Sciatic nerve (tissue), 2 donors: ENCODE measurements at regions not wholly inside any gene's neighbourhood (a gene's known extent, or its start where the extent isn't known, plus 50 kb on each side); places are given as distances from the start of the nearest gene placed in this dataset.

ENCODE experiments used
- ATAC-seq: fragments of 200-7000 bp; cut with Tn5 transposase; one replicate; pipeline ENCODE4 v1.9.1; 2020; ENCODE audit warnings: mild to moderate bottlenecking, moderate library complexity
- DNase-seq: peaks from one replicate; pipeline ENCODE4 v3.0.0-alpha.2; 2020; ENCODE audit warnings: low spot score
- intact Hi-C: fragments of 100-400 bp; cut with DNase I; formaldehyde crosslinking; loops from one replicate; pipeline ENCODE4 v1.14.2; 2022
- donor health status: DM: no; HTN: no; CAD: no.
- donor health status: DM: no; HTN: no; CAD: no.

DNA sequence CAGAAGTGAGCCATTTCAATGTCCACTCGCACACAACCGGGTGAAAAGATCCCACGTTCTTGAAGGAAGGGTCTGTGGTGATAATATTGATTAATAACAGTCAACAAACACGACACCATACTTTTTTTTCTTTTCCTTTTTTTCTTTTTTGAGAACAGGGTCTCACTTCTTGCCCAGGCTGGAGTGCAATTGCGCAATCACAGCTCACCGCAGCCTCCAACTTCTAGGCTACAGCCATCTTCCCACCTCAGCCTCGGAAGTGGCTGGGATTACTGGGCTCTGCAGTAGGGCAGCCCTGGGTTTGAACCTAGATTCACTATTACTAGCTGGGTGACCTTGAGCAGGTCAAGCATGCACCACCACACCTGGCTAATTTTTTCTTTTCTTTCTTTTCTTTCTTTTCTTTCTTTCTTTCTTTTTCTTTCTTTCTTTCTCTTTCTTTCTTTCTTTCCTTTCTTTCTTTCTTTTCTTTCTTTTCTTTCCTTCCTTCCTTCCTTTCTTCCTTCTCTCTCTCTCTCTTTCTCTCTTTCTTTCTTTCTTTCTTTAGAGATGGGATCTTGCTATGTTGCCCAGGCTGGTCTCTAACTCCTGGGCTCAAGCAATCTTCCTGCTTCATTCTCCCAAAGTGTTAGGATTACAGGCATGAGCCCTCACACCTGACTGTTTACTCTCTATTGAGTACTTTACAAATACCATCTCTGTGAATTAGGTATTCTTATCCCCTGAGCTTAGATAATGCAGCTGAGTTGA is 123.9 kb downstream of the SNX5 start:
- intact Hi-C loops: no loop called here
- DNase-seq: no peak
- ATAC-seq: no peak

GRCh38 chr20:17844133-17844429 is 124.5 kb downstream of the SNX5 start:
- no peak for DNase-seq
- intact Hi-C loops: no loop called here
- ATAC-seq: no peak

DNA sequence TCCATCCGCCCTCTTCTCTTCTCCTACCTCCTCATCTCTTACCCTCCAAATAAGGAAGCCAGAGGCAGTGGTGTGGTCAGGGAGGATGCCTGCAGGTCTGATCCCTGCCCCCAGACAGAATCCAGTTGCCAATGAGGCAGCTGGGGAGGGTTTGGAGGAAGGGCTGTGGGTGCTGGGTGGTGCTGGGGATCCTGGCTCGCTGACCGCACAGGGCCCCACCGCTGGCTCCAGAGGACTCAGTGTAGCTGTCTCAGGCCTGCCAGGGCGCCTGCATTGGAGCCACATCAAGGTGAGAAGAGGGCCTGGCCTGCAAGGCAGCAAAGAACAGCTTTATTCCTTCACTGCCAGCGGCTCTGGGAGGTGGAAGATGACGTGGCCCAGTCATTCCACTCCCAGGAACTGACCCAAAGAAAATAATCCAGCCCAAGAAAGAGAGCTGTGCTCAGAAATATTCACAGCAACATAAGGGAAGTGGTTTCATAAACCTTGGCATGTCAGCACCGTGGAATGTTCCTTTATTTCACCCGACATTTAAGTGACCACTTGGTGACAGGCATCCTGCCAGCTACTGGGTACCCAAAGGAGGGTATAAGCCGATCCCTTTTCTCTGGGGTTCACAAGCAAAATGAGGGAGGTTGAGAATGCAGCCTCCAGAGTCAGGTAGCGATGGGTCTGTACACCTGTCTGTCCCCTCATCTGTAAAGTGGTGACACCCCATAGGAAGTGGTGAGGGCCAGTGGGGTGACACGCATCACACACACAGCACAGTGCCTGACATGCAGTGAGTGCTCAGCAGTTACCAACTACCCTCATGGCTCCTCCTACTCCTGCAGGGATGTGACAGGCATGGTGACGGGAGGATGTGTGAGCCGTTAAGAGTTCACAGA is 125.1 kb downstream of the SNX5 start:
- intact Hi-C loops: no loop called here
- DNase-seq: peak; percentile 72
- peak; percentile 89 for ATAC-seq

- DNase-seq: peak; percentile 72
- ATAC-seq: peak; percentile 86
- intact Hi-C loops: no loop called here
Measured at GRCh38 chr20:17841751-17842215, 126.8 kb downstream of the SNX5 start.

GRCh38 chr20:17840423-17840822 is 128.2 kb downstream of the SNX5 start:
- intact Hi-C loops: no loop called here
- DNase-seq: no peak
- no peak for ATAC-seq

DNA sequence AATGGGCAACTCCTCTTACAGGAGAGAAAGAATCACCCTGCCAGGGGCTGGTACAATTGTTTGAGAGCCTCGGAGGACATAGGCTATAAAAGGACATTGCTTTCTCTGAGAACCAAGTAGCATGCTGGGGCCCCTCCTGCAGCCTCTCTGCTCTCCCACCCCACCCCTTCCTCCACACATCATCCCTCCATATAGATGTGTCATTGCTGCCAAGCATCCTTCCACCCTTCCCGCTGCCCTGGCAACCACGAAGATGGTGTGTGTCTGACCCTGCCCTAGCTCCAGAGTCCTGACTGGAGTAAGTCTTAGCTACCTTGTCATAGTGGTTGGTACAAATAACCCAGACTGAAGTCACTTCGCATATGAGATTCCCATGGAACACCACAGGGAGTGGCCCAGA is 129.7 kb downstream of the SNX5 start:
- DNase-seq (no peak), ATAC-seq (no peak)
- intact Hi-C loops: loop anchor here (2.0 kb wide), 1 partner anchor 88 kb away; no protein-coding TSS in a partner anchor

GRCh38 chr20:17837179-17837578 is 131.4 kb downstream of the SNX5 start:
- DNase-seq (no peak), ATAC-seq (no peak)
- intact Hi-C loops: no loop called here

- ATAC-seq (peak; percentile 91), DNase-seq (peak; percentile 82)
- intact Hi-C loops: no loop called here
Measured at GRCh38 chr20:17836303-17836861, 132.2 kb downstream of the SNX5 start.

DNA sequence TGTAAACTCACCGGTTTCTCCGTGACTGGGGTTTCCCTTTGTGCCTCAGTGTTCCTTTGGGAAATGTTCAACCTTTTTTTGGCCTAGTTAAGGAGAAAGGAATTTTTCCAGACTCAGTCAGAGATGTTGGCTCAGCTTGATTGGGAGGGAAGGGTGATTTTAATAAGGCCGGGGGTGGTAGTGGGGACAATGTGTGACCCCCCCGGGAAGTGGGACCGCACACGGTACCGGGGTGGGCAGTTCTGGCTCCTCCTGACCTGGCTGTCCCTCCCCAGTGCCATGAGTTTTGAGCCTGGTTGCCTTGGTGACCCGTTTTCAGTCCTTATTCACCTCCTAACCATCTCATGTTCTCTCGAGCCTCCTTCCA is 132.7 kb downstream of the SNX5 start:
- DNase-seq (no peak), ATAC-seq (peak; percentile 30)
- intact Hi-C loops: no loop called here

DNA sequence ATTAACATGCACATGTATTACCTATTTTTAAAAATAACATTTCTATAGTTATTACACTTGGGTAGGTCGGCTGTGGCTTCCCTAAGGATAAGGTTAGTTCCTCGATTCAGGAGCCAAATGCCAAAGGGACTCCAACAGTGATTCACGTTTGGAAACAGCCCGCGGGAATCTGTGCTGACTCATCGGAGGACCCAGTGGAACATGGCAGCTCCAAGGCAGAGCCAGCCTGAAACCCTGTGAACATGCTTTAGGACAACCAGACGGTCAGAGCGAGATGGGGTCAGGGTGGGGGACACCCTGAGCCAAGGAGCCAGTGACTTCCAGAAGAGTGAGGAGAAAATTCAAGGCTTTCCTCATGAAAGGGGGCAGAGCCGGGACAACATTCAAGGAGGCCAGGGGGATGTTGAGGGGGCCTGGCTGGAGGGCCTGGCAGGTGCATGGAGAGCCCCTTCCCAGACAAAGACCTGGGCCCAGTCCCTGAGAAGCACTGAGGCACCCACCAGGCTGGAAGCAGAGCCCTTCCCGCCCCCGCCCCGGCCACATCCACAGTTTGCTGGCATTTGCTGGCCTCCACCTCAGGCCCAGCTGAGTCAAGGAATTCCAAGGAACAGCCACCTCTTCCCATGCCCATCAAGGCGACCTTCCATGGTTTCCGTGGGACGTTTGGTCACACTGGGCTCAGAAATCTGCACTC is 133.2 kb downstream of the SNX5 start:
- DNase-seq (no peak), ATAC-seq (peak; percentile 31)
- intact Hi-C loops: no loop called here

GRCh38 chr20:17834804-17835203 is 133.8 kb downstream of the SNX5 start:
- no peak for DNase-seq
- ATAC-seq: no peak
- intact Hi-C loops: no loop called here

- intact Hi-C loops: no loop called here
- no peak for ATAC-seq
- DNase-seq: no peak
Measured at GRCh38 chr20:17833036-17833674, 133.4 kb downstream of the BANF2 start.

- ATAC-seq: no peak
- no peak for DNase-seq
- intact Hi-C loops: no loop called here
Measured at GRCh38 chr20:17832236-17832915, 132.6 kb downstream of the BANF2 start.

GRCh38 chr20:17828598-17829144 is 128.9 kb downstream of the BANF2 start:
- ATAC-seq: no peak
- intact Hi-C loops: no loop called here
- DNase-seq: no peak

DNA sequence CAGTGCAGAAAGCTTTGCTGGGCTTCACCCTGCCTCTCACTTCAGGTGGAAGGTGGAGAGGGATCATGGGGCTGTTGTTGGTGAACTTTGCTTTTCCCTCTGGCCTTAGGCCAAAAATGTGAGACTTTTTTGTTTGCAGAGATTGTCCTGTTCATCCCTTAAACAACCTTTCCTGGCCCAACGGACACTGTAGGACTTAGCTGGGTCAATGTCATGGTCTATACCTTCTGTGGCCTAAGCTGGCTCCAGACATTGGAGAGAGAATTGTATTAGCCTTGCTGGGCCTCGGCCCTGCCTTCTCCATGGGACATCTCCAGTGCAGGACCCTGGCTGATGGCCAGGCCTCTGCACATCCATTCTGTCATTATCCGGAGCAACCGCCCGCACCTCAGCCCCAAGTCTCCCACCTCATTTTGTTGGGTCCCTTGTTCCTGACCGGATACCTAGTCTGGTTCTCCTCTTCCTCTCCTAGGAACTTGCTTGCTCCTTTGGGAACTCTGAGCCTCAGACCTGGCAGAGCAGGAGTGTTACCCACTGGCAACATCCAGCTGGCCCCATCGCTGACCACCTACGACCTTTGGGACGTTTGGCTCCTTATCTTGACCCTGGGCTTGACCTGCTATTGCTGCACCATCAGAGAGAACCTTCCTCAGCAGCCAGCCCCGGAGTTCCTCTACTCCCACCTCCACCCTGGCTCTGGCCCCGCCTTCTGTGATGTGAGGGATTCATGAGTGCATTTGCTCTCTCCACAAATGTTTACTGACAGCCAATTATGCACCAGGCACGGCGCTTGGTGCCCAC is 128.2 kb downstream of the BANF2 start:
- no peak for ATAC-seq
- no peak for DNase-seq
- intact Hi-C loops: no loop called here

GRCh38 chr20:17827079-17827478 is 127.3 kb downstream of the BANF2 start:
- DNase-seq (no peak), ATAC-seq (no peak)
- intact Hi-C loops: no loop called here

GRCh38 chr20:17825960-17826843 is 126.4 kb downstream of the BANF2 start:
- intact Hi-C loops: no loop called here
- no peak for DNase-seq
- ATAC-seq: no peak
